NCI-H2107 treated with DMSO at 0.1 percent for 48 hours (cell line): ENCODE measurements at regions not wholly inside any gene's neighbourhood (a gene's known extent, or its start where the extent isn't known, plus 50 kb on each side); places are given as distances from the start of the nearest gene placed in this dataset.
"Not testable (repeated sequence)": the region's sequence is repeated elsewhere in the genome, so short reads cannot be mapped to it uniquely, and the experiment has no call there.

Source experiments
- DNase-seq: peaks from one replicate; lab custom pipeline; 2025; ENCODE audit not compliant: unreplicated experiment; lab: John Stamatoyannopoulos, UW

- no peak for DNase-seq
Measured at GRCh38 chr10:117601716-117602115, 59.2 kb downstream of the EMX2 start.

- no peak for DNase-seq
Measured at GRCh38 chr10:117603081-117603480, 60.5 kb downstream of the EMX2 start.

GRCh38 chr10:117603726-117604125, 61.2 kb downstream of the EMX2 start:
- no peak for DNase-seq

GRCh38 chr10:117609095-117609795, 66.7 kb downstream of the EMX2 start:
- no peak for DNase-seq

GRCh38 chr10:117609796-117610170, 67.2 kb downstream of the EMX2 start:
- DNase-seq = no peak

GRCh38 chr10:117610321-117610720, 67.8 kb downstream of the EMX2 start:
- no peak for DNase-seq

GRCh38 chr10:117612113-117612512, 69.6 kb downstream of the EMX2 start:
- no peak for DNase-seq

GRCh38 chr10:117615649-117616048, 73.1 kb downstream of the EMX2 start:
- no peak for DNase-seq

GRCh38 chr10:117616179-117616578, 73.6 kb downstream of the EMX2 start:
- DNase-seq = no peak

GRCh38 chr10:117617086-117617485, 74.5 kb downstream of the EMX2 start:
- no peak for DNase-seq

GRCh38 chr10:117617659-117618058, 75.1 kb downstream of the EMX2 start:
- no peak for DNase-seq

GRCh38 chr10:117619223-117619622, 76.7 kb downstream of the EMX2 start:
- DNase-seq = no peak

GRCh38 chr10:117619707-117620405, 77.3 kb downstream of the EMX2 start:
- DNase-seq = no peak

- DNase-seq = no peak
Measured at GRCh38 chr10:117621196-117621595, 78.7 kb downstream of the EMX2 start.

- no peak for DNase-seq
Measured at GRCh38 chr10:117621795-117622420, 79.4 kb downstream of the EMX2 start.

- DNase-seq = no peak
Measured at GRCh38 chr10:117622471-117623184, 80.1 kb downstream of the EMX2 start.

- no peak for DNase-seq
Measured at GRCh38 chr10:117626228-117626627, 83.7 kb downstream of the EMX2 start.

- no peak for DNase-seq
Measured at GRCh38 chr10:117627561-117627960, 85.0 kb downstream of the EMX2 start.

- not testable (repeated sequence) for DNase-seq
Measured at GRCh38 chr10:117629717-117630116, 87.2 kb downstream of the EMX2 start.

GRCh38 chr10:117631276-117632145, 89.0 kb downstream of the EMX2 start:
- no peak for DNase-seq

GRCh38 chr10:117632406-117632805, 89.9 kb downstream of the EMX2 start:
- DNase-seq = no peak
